Endothelial cell of umbilical vein (primary cell): ENCODE measurements at regions not wholly inside any gene's neighbourhood (a gene's known extent, or its start where the extent isn't known, plus 50 kb on each side); places are given as distances from the start of the nearest gene placed in this dataset.

Source experiments
- BruUV-seq: library from RNA; stranded (reverse); fragments of 400-500 nt; replicated peaks from 2 replicates; lab custom pipeline; 2021; lab: Mats Ljungman, UMichigan
- CTCF ChIA-PET: fragments of 300-600, 350-600 bp; sonication (Branson Sonifier 250); formaldehyde crosslinking; loops from one replicate; lab custom pipeline; 2021; ENCODE audit warnings: antibody characterized with exemption, inconsistent platforms; lab: Charles Lee
- POLR2A ChIA-PET: fragments of 300-600, 350-600 bp; sonication (Branson Sonifier 250); formaldehyde crosslinking; loops from one replicate; lab custom pipeline; 2021; ENCODE audit warnings: antibody characterized with exemption, inconsistent platforms; lab: Charles Lee
- DNase-seq: peaks from one replicate; pipeline ENCODE4 v3.0.0-alpha.2; 2011; ENCODE audit warnings: low read depth, low spot score
- FAIRE-seq: peaks from 2 replicates; lab custom pipeline; 2011; peaks lifted over from hg19 to GRCh38; lab: Jason Lieb, UNC
- H2AFZ ChIP-seq: 2 replicates; pipeline ENCODE4 v1.6.0; 2012; ENCODE audit warnings: low read depth, low read length, control low read depth, inconsistent platforms
- H3K27ac ChIP-seq: 2 replicates; pipeline ENCODE4 v1.5.1; 2011; ENCODE audit warnings: low read depth, mild to moderate bottlenecking, control low read depth, low read length, moderate library complexity; ENCODE audit not compliant: insufficient read depth
- H3K27me3 ChIP-seq, 2 experiments: 2 replicates each; pipeline versions ENCODE4 v1.6.0 to v1.6.1; 2011; ENCODE audit warnings: low read length in 2 of 2, mixed read lengths in 1 of 2; ENCODE audit not compliant: control insufficient read depth in 2 of 2, insufficient read depth in 2 of 2
- H3K36me3 ChIP-seq, 2 experiments: 2 replicates in 1 of 2; 3 replicates in 1 of 2; pipeline ENCODE4 v1.5.1; 2011; ENCODE audit warnings: low read length in 2 of 2, mild to moderate bottlenecking in 1 of 2, moderate library complexity in 1 of 2; ENCODE audit not compliant: control insufficient read depth in 2 of 2, insufficient read depth in 2 of 2; ENCODE audit errors: extremely low read depth in 1 of 2
- H3K4me1 ChIP-seq: 3 replicates; pipeline ENCODE4 v1.5.1; 2011; ENCODE audit warnings: mild to moderate bottlenecking, low read length; ENCODE audit not compliant: control insufficient read depth, insufficient read depth; ENCODE audit errors: extremely low read depth
- H3K4me2 ChIP-seq: 2 replicates; pipeline ENCODE4 v1.6.1; 2011; ENCODE audit warnings: low read length, control low read depth, mixed read lengths; ENCODE audit not compliant: insufficient read depth
- H3K4me3 ChIP-seq, 3 experiments: fragments of 200-600 bp in 1 of 3; sonication (generic), shearing (Covaris generic) in 1 of 3; replicated peaks in 1 of 3; 2 replicates each; pipeline ENCODE4 v1.5.1; 2011 to 2016; ENCODE audit warnings: control low read depth in 3 of 3, low read length in 3 of 3, mild to moderate bottlenecking in 2 of 3, inconsistent platforms in 1 of 3, low read depth in 1 of 3, moderate library complexity in 1 of 3; ENCODE audit not compliant: insufficient read depth in 1 of 3
- H3K79me2 ChIP-seq: 2 replicates; pipeline ENCODE4 v1.6.0; 2012; ENCODE audit warnings: low read length, inconsistent platforms; ENCODE audit not compliant: control insufficient read depth, insufficient read depth
- H3K9ac ChIP-seq: replicated peaks from 2 replicates; pipeline ENCODE3; 2011; ENCODE audit warnings: low read length, control low read depth; ENCODE audit not compliant: insufficient read depth; ENCODE audit errors: extremely low read depth
- H3K9me1 ChIP-seq: replicated peaks from 3 replicates; pipeline ENCODE4 v1.6.0; 2011; ENCODE audit warnings: mild to moderate bottlenecking, low read length; ENCODE audit not compliant: control insufficient read depth, insufficient read depth; ENCODE audit errors: extremely low read depth
- H3K9me3 ChIP-seq: replicated peaks from 2 replicates; pipeline ENCODE4 v1.5.1; 2012; ENCODE audit warnings: low read length, inconsistent platforms; ENCODE audit not compliant: control insufficient read depth, insufficient read depth
- H4K20me1 ChIP-seq: replicated peaks from 2 replicates; pipeline ENCODE3; 2011; ENCODE audit warnings: mild to moderate bottlenecking, low read length; ENCODE audit not compliant: control insufficient read depth, insufficient read depth; ENCODE audit errors: extremely low read depth
- CTCF ChIP-seq, 2 donors: IDR thresholded peaks; 1 replicate in 1 of 2; 2 replicates in 1 of 2; pipeline ENCODE4 v1.5.1; 2011; ENCODE audit warnings: low read length in 2 of 2, mild to moderate bottlenecking in 2 of 2, moderate library complexity in 2 of 2, control low read depth in 1 of 2, inconsistent platforms in 1 of 2, low read depth in 1 of 2; ENCODE audit not compliant: insufficient read depth in 1 of 2; ENCODE audit errors: extremely low read depth in 1 of 2
- EZH2 ChIP-seq: IDR thresholded peaks from 2 replicates; pipeline ENCODE4 v1.6.1; 2012; ENCODE audit warnings: borderline replicate concordance, low read depth, mild to moderate bottlenecking, moderate library complexity, low read length, inconsistent platforms; ENCODE audit not compliant: severe bottlenecking
- FOS ChIP-seq: IDR thresholded peaks from 2 replicates; pipeline ENCODE4 v1.6.1; 2011; ENCODE audit warnings: mild to moderate bottlenecking, low read length, moderate library complexity, borderline replicate concordance; ENCODE audit not compliant: insufficient read depth
- GATA2 ChIP-seq: IDR thresholded peaks from 2 replicates; pipeline ENCODE4 v1.7.0; 2011; ENCODE audit warnings: low read depth, mild to moderate bottlenecking, moderate library complexity, mixed read lengths, low read length; ENCODE audit not compliant: insufficient read length, insufficient read depth
- JUN ChIP-seq: IDR thresholded peaks from 2 replicates; pipeline ENCODE4 v1.6.1; 2011; ENCODE audit warnings: borderline replicate concordance, low read depth; ENCODE audit not compliant: insufficient read length, insufficient read depth
- MAX ChIP-seq: IDR thresholded peaks from 2 replicates; pipeline ENCODE4 v1.6.1; 2011; ENCODE audit not compliant: insufficient read depth, insufficient read length
- MYC ChIP-seq: IDR thresholded peaks from one replicate; pipeline ENCODE4 v1.6.1; 2011; ENCODE audit warnings: mild to moderate bottlenecking, low read depth, low read length
- POLR2A ChIP-seq: IDR thresholded peaks from 2 replicates; pipeline ENCODE4 v1.6.1; 2012; ENCODE audit warnings: low read depth, mild to moderate bottlenecking, control low read depth, low read length
- POLR2AphosphoS5 ChIP-seq: IDR thresholded peaks from 2 replicates; pipeline ENCODE4 v1.6.1; 2012; ENCODE audit warnings: low read depth, mild to moderate bottlenecking, control low read depth, low read length, moderate library complexity; ENCODE audit not compliant: insufficient read depth
- dilution Hi-C: fragments of 300-500 bp; cut with MboI; formaldehyde crosslinking; loops from one replicate; pipeline ENCODE4 v1.15.0; 2019; ENCODE audit warnings: low sequenced_read_pairs; ENCODE audit not compliant: extremely low pct_ligation_motif_present
- intact Hi-C: fragments of 100-400 bp; cut with micrococcal nuclease; formaldehyde crosslinking; loops from one replicate; pipeline ENCODE4 v1.10.0; 2022

- intact Hi-C loops: no loop called here
- Histone ChIP-seq H3K4me3 (no peak overlapping the region), H2AFZ (no peak overlapping the region), H3K4me2 (no peak overlapping the region), H3K36me3 (no peaks in the 10 kb centered on the region), H3K27ac (no peak overlapping the region), H4K20me1 (no peaks in the 10 kb centered on the region), H3K9me1 (no peaks in the 10 kb centered on the region), H3K9me3 (no peaks in the 10 kb centered on the region), H3K79me2 (no peaks in the 10 kb centered on the region), H3K9ac (no peak overlapping the region), H3K4me1 (no peaks in the 10 kb centered on the region), H3K27me3 (peaks cover 0 to 11% of the 10 kb centered on the region in 2 experiments)
- no TSS peak for BruUV-seq
- TF ChIP-seq FOS: no peak
- no peak for TF ChIP-seq EZH2
- no peak for TF ChIP-seq GATA2
- TF ChIP-seq JUN: no peak
- no peak for TF ChIP-seq CTCF (IDR thresholded peaks at IDR 0.05; ENCODE audit: extremely low read depth in 1 of 2, insufficient read depth in 1 of 2, low read depth in 1 of 2, low read length in 2 of 2)
- no peak for TF ChIP-seq POLR2AphosphoS5
- TF ChIP-seq POLR2A: no peak
- TF ChIP-seq MAX: no peak
- no peak for TF ChIP-seq MYC
- CTCF ChIA-PET: no interaction called here
- POLR2A ChIA-PET: no interaction called here
- dilution Hi-C loops: no loop called here
- FAIRE-seq (no peak), DNase-seq (no peak)
Measured at GRCh38 chr10:71031026-71031425, 142.7 kb upstream of the PCBD1 start.
